H1 (cell line): ENCODE measurements at regions not wholly inside any gene's neighbourhood (a gene's known extent, or its start where the extent isn't known, plus 50 kb on each side); places are given as distances from the start of the nearest gene placed in this dataset.
A peak's percentile ranks its signal among the peaks of the same experiment; 100 is the strongest.

Source experiments
- CTCF ChIA-PET: fragments of 300-600 bp; sonication (Branson Sonifier 250); formaldehyde crosslinking; loops from one replicate; lab custom pipeline; 2021; ENCODE audit not compliant: partially characterized antibody; lab: Charles Lee
- POLR2A ChIA-PET: fragments of 300-600 bp; sonication (Branson Sonifier 250); formaldehyde crosslinking; loops from one replicate; lab custom pipeline; 2021; ENCODE audit warnings: inconsistent platforms; ENCODE audit not compliant: partially characterized antibody; lab: Charles Lee
- DNase-seq, 2 experiments: peaks; one replicate each; pipeline versions ENCODE4 v3.0.0 to v3.0.0-alpha.2; 2010 to 2022; ENCODE audit warnings: low spot score in 2 of 2, low read depth in 1 of 2, mixed read lengths in 1 of 2
- FAIRE-seq: peaks from 2 replicates; lab custom pipeline; 2011; peaks lifted over from hg19 to GRCh38; lab: Jason Lieb, UNC
- H2AFZ ChIP-seq: 2 replicates; pipeline ENCODE4 v1.8.1; 2012; ENCODE audit warnings: low read length, inconsistent platforms
- H2AK5ac ChIP-seq: 2 replicates; pipeline ENCODE4 v1.6.1; 2013; ENCODE audit warnings: low read depth, low read length
- H2BK120ac ChIP-seq: replicated peaks from 2 replicates; pipeline ENCODE3; 2013; ENCODE audit warnings: low read depth, low read length, inconsistent platforms
- H2BK12ac ChIP-seq: 2 replicates; pipeline ENCODE4 v1.6.1; 2013; ENCODE audit warnings: low read depth, low read length
- H2BK15ac ChIP-seq: 2 replicates; pipeline ENCODE4 v1.6.1; 2013; ENCODE audit warnings: low read length
- H2BK20ac ChIP-seq: 2 replicates; pipeline ENCODE4 v1.6.1; 2013; ENCODE audit warnings: low read length
- H2BK5ac ChIP-seq: 2 replicates; pipeline ENCODE4 v1.6.1; 2013; ENCODE audit warnings: low read depth, low read length
- H3K14ac ChIP-seq: 2 replicates; pipeline ENCODE4 v1.6.1; 2013; ENCODE audit warnings: inconsistent platforms; ENCODE audit not compliant: insufficient read length
- H3K18ac ChIP-seq: 2 replicates; pipeline ENCODE4 v1.6.1; 2013; ENCODE audit warnings: low read length; ENCODE audit errors: extremely low read depth
- H3K23ac ChIP-seq: 2 replicates; pipeline ENCODE4 v1.6.1; 2013; ENCODE audit warnings: inconsistent platforms; ENCODE audit not compliant: insufficient read length
- H3K23me2 ChIP-seq: 2 replicates; pipeline ENCODE4 v1.6.1; 2013; ENCODE audit warnings: low read depth, low read length
- H3K27ac ChIP-seq: 2 replicates; pipeline ENCODE4 v1.6.1; 2011; ENCODE audit warnings: low read depth, low read length, inconsistent platforms
- H3K27me3 ChIP-seq, 4 experiments: replicated peaks in 1 of 4; 1 replicate in 1 of 4; 2 replicates in 3 of 4; pipeline versions ENCODE4 v1.6.1 to v1.8.1; 2011 to 2013; ENCODE audit warnings: low read length in 3 of 4, mild to moderate bottlenecking in 3 of 4, inconsistent platforms in 2 of 4, mixed read lengths in 2 of 4, moderate library complexity in 1 of 4; ENCODE audit not compliant: control insufficient read depth in 3 of 4, insufficient read depth in 3 of 4; ENCODE audit errors: extremely low read depth in 1 of 4
- H3K36me3 ChIP-seq, 4 experiments: 2 replicates each; pipeline versions ENCODE4 v1.6.1 to v1.8.1; 2011 to 2013; ENCODE audit warnings: mild to moderate bottlenecking in 4 of 4, low read length in 3 of 4, moderate library complexity in 2 of 4, control low read depth in 1 of 4, inconsistent platforms in 1 of 4; ENCODE audit not compliant: insufficient read depth in 4 of 4, control insufficient read depth in 2 of 4
- H3K4ac ChIP-seq: replicated peaks from 2 replicates; pipeline ENCODE3; 2013; ENCODE audit warnings: low read length, low read depth, mixed read lengths, inconsistent platforms; ENCODE audit not compliant: insufficient read length
- H3K4me1 ChIP-seq, 4 experiments: replicated peaks in 1 of 4; 1 replicate in 1 of 4; 2 replicates in 3 of 4; pipeline versions ENCODE4 v1.6.1 to v1.8.1; 2011 to 2013; ENCODE audit warnings: low read length in 3 of 4, inconsistent platforms in 2 of 4, mixed read lengths in 1 of 4; ENCODE audit not compliant: insufficient read depth in 4 of 4, control insufficient read depth in 3 of 4
- H3K4me2 ChIP-seq, 2 experiments: 2 replicates each; pipeline versions ENCODE4 v1.6.1 to v1.8.1; 2011 to 2013; ENCODE audit warnings: low read depth in 2 of 2, low read length in 2 of 2, control low read depth in 1 of 2, inconsistent platforms in 1 of 2, mild to moderate bottlenecking in 1 of 2; ENCODE audit not compliant: insufficient read depth in 1 of 2
- H3K4me3 ChIP-seq, 4 experiments: fragments of 200-600, 300-600 bp in 1 of 4; sonication (generic), shearing (Covaris generic), sonication (Bioruptor Twin) in 1 of 4; 2 replicates each; pipeline versions ENCODE4 v1.5.1 to v1.8.1; 2011 to 2016; ENCODE audit warnings: low read length in 4 of 4, low read depth in 3 of 4, control low read depth in 2 of 4, inconsistent platforms in 2 of 4, mild to moderate bottlenecking in 2 of 4, mixed read lengths in 1 of 4, moderate library complexity in 1 of 4; ENCODE audit not compliant: insufficient read depth in 2 of 4; ENCODE audit errors: extremely low read depth in 1 of 4
- H3K56ac ChIP-seq: replicated peaks from 2 replicates; pipeline ENCODE3; 2013; ENCODE audit warnings: low read depth, mild to moderate bottlenecking, mixed read lengths, low read length, inconsistent platforms; ENCODE audit not compliant: insufficient read length
- H3K79me1 ChIP-seq: 2 replicates; pipeline ENCODE4 v1.6.1; 2013; ENCODE audit warnings: low read depth, low read length, control low read depth
- H3K79me2 ChIP-seq, 2 experiments: 2 replicates each; pipeline versions ENCODE4 v1.6.1 to v1.8.1; 2012 to 2013; ENCODE audit warnings: low read length in 2 of 2, mild to moderate bottlenecking in 2 of 2, inconsistent platforms in 1 of 2; ENCODE audit not compliant: insufficient read depth in 2 of 2, control insufficient read depth in 1 of 2
- H3K9ac ChIP-seq, 4 experiments: replicated peaks in 1 of 4; 1 replicate in 1 of 4; 2 replicates in 3 of 4; pipeline versions ENCODE4 v1.6.1 to v1.8.1; 2011 to 2013; ENCODE audit warnings: low read depth in 3 of 4, low read length in 3 of 4, control low read depth in 2 of 4, mild to moderate bottlenecking in 2 of 4, moderate library complexity in 2 of 4, inconsistent platforms in 1 of 4; ENCODE audit errors: extremely low read depth in 1 of 4
- H3K9me3 ChIP-seq, 2 experiments: 2 replicates each; pipeline versions ENCODE4 v1.6.1 to v1.8.1; 2012 to 2013; ENCODE audit warnings: mild to moderate bottlenecking in 2 of 2, moderate library complexity in 2 of 2, control low read depth in 1 of 2, inconsistent platforms in 1 of 2, low read depth in 1 of 2, low read length in 1 of 2, mixed read lengths in 1 of 2; ENCODE audit not compliant: insufficient read depth in 2 of 2
- H4K20me1 ChIP-seq, 2 experiments: replicated peaks in 1 of 2; 2 replicates each; pipeline versions ENCODE3 to v1.8.1; 2011 to 2013; ENCODE audit warnings: inconsistent platforms in 2 of 2, low read length in 2 of 2, mild to moderate bottlenecking in 1 of 2; ENCODE audit not compliant: insufficient read depth in 2 of 2, control insufficient read depth in 1 of 2
- H4K5ac ChIP-seq: 2 replicates; pipeline ENCODE4 v1.6.1; 2013; ENCODE audit warnings: low read length, low read depth, mixed read lengths, inconsistent platforms; ENCODE audit not compliant: insufficient read length
- H4K8ac ChIP-seq: 2 replicates; pipeline ENCODE4 v1.8.0; 2013; ENCODE audit warnings: mild to moderate bottlenecking, moderate library complexity, low read length, inconsistent platforms; ENCODE audit not compliant: insufficient read depth; ENCODE audit errors: extremely low read depth
- H4K91ac ChIP-seq: replicated peaks from 2 replicates; pipeline ENCODE3; 2013; ENCODE audit warnings: low read length, mixed read lengths, inconsistent platforms; ENCODE audit not compliant: insufficient read length
- BRCA1 ChIP-seq: IDR thresholded peaks from 2 replicates; pipeline ENCODE4 v1.6.1; 2012; ENCODE audit warnings: low read depth, low read length, improper control_type of control experiment
- GTF2F1 ChIP-seq: IDR thresholded peaks from 2 replicates; pipeline ENCODE4 v1.6.1; 2012; ENCODE audit warnings: low read depth, low read length, improper control_type of control experiment, borderline replicate concordance
- HDAC2 ChIP-seq, 2 experiments: fragments of 300-600 bp in 1 of 2; sonication (generic) in 1 of 2; IDR thresholded peaks; 2 replicates each; pipeline ENCODE4 v1.6.1; 2011 to 2012; ENCODE audit warnings: low read depth in 2 of 2, low read length in 2 of 2, mild to moderate bottlenecking in 2 of 2, moderate library complexity in 2 of 2, borderline replicate concordance in 1 of 2, inconsistent platforms in 1 of 2
- KDM4A ChIP-seq: IDR thresholded peaks from one replicate; pipeline ENCODE4 v1.7.1; 2012; ENCODE audit warnings: low read depth, mild to moderate bottlenecking, moderate library complexity, low read length, inconsistent platforms; ENCODE audit not compliant: severe bottlenecking
- NRF1 ChIP-seq: IDR thresholded peaks from 2 replicates; pipeline ENCODE4 v1.6.1; 2011; ENCODE audit warnings: mild to moderate bottlenecking, low read depth, low read length, improper control_type of control experiment
- RNF2 ChIP-seq: fragments of 200-900, 300-1000 bp; sonication (generic); IDR thresholded peaks from 2 replicates; pipeline ENCODE4 v1.7.1; 2016; ENCODE audit warnings: borderline replicate concordance, low read depth, mild to moderate bottlenecking, antibody characterized with exemption, low read length; ENCODE audit not compliant: poor library complexity, severe bottlenecking; ENCODE audit errors: missing control alignments
- RXRA ChIP-seq: IDR thresholded peaks from 2 replicates; pipeline ENCODE4 v1.6.1; 2011; ENCODE audit warnings: low read depth, mild to moderate bottlenecking, low read length, moderate library complexity; ENCODE audit not compliant: insufficient read depth
- WGBS, 2 experiments: shearing (Covaris generic) in 1 of 2; methylation state at CpG; one replicate each; pipeline versions ENCODE4 v1.1.6 to v1.1.7; 2013 to 2015; ENCODE audit warnings: low lambda C conversion rate in 2 of 2, mixed read lengths in 2 of 2, inconsistent platforms in 1 of 2, low coverage in 1 of 2, missing lambda C conversion rate in 1 of 2; ENCODE audit not compliant: insufficient replicate concordance in 2 of 2, insufficient coverage in 1 of 2, insufficient read length in 1 of 2; ENCODE audit errors: extremely low coverage in 1 of 2, missing lambda C conversion rate in 1 of 2; 5-methylcytosine and 5-hydroxymethylcytosine counted together

DNA sequence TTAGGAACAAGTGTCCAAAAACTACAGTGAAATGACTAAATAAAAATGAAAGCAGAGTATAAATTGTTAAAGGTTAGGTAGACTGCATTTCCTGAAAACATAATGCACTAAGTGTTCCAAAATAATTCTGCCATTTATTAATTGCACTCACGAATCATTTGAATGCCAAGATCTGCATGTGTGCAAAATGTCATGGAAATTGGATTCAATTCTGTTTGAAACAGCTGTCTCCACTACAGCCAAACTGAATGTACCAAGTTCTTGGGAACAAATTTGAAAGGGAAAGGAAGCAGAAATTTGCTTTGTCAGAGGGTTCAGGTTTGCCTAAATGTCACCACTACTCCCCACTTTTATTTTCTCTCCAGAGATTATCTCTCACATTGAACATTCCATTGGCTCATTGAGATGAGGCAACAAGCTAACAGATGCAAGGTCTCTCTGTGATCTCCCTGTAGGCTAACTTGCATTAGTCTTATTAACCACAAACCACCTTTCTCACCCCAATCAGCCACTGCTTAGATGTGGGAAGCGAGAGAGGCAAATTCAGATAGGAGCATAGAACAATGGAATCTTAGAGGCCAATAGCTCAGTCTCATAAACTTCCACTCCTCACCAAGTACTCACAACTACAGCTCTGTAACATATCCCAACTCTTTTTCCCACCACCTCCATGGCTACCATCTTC lies 226.6 kb downstream of the KDR start:
- CTCF ChIA-PET = no interaction called here

More for the DNA sequence above, 226.6 kb downstream of the KDR start:
- Histone ChIP-seq H3K23ac (no peak overlapping the region), H3K79me1 (no peaks in the 10 kb centered on the region)
- no peak for TF ChIP-seq GTF2F1
- TF ChIP-seq RNF2 = no peak
- no peak for TF ChIP-seq HDAC2 (IDR thresholded peaks at IDR 0.05; ENCODE audit: borderline replicate concordance in 1 of 2, low read depth in 2 of 2, low read length in 2 of 2)
- TF ChIP-seq RXRA = no peak
- TF ChIP-seq BRCA1 = no peak
- TF ChIP-seq KDM4A = no peak
- TF ChIP-seq NRF1 = no peak
- TF ChIP-seq, all 59 proteins: peak for 0
- no peak overlapping the region for H3K56ac ChIP-seq
- no peak overlapping the region for H3K14ac ChIP-seq
- H2BK20ac ChIP-seq = no peak overlapping the region
- H4K5ac ChIP-seq = no peak overlapping the region
- no peaks in the 10 kb centered on the region for H4K20me1 ChIP-seq
- peak overlapping the region in 1 of 4 experiments; percentile 34; a peak in 1 of 7 replicates for H3K9ac ChIP-seq
- H2BK15ac ChIP-seq = no peak overlapping the region
- H3K36me3 ChIP-seq = no peaks in the 10 kb centered on the region
- H3K27ac ChIP-seq = no peak overlapping the region
- no peak overlapping the region for H2BK120ac ChIP-seq
- no peak overlapping the region for H4K91ac ChIP-seq
- 92% methylated on average over 2 of the region's 2 CpGs; no CpG with 5 or more reads in 1 of the 2 experiments for WGBS, 2 experiments
- DNase-seq (no peak), FAIRE-seq (no peak)
- no peak overlapping the region for H3K18ac ChIP-seq
- H2BK12ac ChIP-seq = no peak overlapping the region
- H3K79me2 ChIP-seq = no peaks in the 10 kb centered on the region
- no peak overlapping the region for H4K8ac ChIP-seq
- H2AK5ac ChIP-seq = no peak overlapping the region
- H2AFZ ChIP-seq = 0 out of 2 replicates have a peak overlapping the region, but pooled peaks have one; percentile 19
- H3K23me2 ChIP-seq = no peaks in the 10 kb centered on the region; the same call in 1 of the 2 replicates
- no peaks in the 10 kb centered on the region for H3K4me1 ChIP-seq
- H2BK5ac ChIP-seq = no peak overlapping the region
- POLR2A ChIA-PET = no interaction called here
- H3K27me3 ChIP-seq = no peaks in the 10 kb centered on the region
- H3K4ac ChIP-seq = no peak overlapping the region
- H3K9me3 ChIP-seq = no peaks in the 10 kb centered on the region
- H3K4me3 ChIP-seq = no peak overlapping the region
- no peak overlapping the region for H3K4me2 ChIP-seq
